Caco-2 (cell line): ENCODE measurements at regions not wholly inside any gene's neighbourhood (a gene's known extent, or its start where the extent isn't known, plus 50 kb on each side); places are given as distances from the start of the nearest gene placed in this dataset.

Experiments used
- BruUV-seq: library from RNA; stranded (reverse); fragments of 400-500 nt; replicated peaks from 2 replicates; lab custom pipeline; 2021; lab: Mats Ljungman, UMichigan
- CTCF ChIA-PET: fragments of 300-600 bp; sonication (Branson Sonifier 250); formaldehyde crosslinking; loops from one replicate; lab custom pipeline; 2022; ENCODE audit warnings: antibody characterized with exemption; lab: Charles Lee
- POLR2A ChIA-PET: fragments of 300-600 bp; sonication (Branson Sonifier 250); formaldehyde crosslinking; loops from one replicate; lab custom pipeline; 2022; ENCODE audit warnings: antibody characterized with exemption; lab: Charles Lee
- DNase-seq, 2 experiments: peaks; one replicate each; pipeline versions ENCODE4 v3.0.0 to v3.0.0-alpha.2; 2020 to 2022
- H3K27me3 ChIP-seq: replicated peaks from 2 replicates; pipeline ENCODE4 v1.6.0; 2011; ENCODE audit warnings: low read length; ENCODE audit not compliant: control insufficient read depth, insufficient read depth
- H3K36me3 ChIP-seq: 2 replicates; pipeline ENCODE4 v1.5.1; 2011; ENCODE audit warnings: low read length; ENCODE audit not compliant: control insufficient read depth, insufficient read depth
- H3K4me1 ChIP-seq: fragments of 250-450 bp; sonication (Bioruptor Pico); 2 replicates; pipeline ENCODE4 v1.5.1; 2020; ENCODE audit warnings: mild to moderate bottlenecking
- H3K4me3 ChIP-seq: 2 replicates; pipeline ENCODE4 v1.5.1; 2011; ENCODE audit warnings: low read depth, mild to moderate bottlenecking, control low read depth, low read length
- H3K9me3 ChIP-seq: fragments of 250-450 bp; sonication (Bioruptor Pico); 2 replicates; pipeline ENCODE4 v1.5.1; 2020; ENCODE audit warnings: mild to moderate bottlenecking, moderate library complexity
- H3K27ac Mint-ChIP-seq: one replicate; pipeline ENCODE4 v1.8.0; 2022; ENCODE audit warnings: mixed read lengths; ENCODE audit not compliant: unreplicated experiment
- H3K27me3 Mint-ChIP-seq: one replicate; pipeline ENCODE4 v1.8.0; 2022; ENCODE audit warnings: mixed read lengths; ENCODE audit not compliant: insufficient read depth, unreplicated experiment
- H3K36me3 Mint-ChIP-seq: one replicate; pipeline ENCODE4 v1.8.0; 2022; ENCODE audit warnings: mild to moderate bottlenecking, mixed read lengths; ENCODE audit not compliant: insufficient read depth, unreplicated experiment
- H3K4me1 Mint-ChIP-seq: one replicate; pipeline ENCODE4 v1.8.0; 2022; ENCODE audit warnings: low read depth, mixed read lengths; ENCODE audit not compliant: unreplicated experiment
- H3K4me3 Mint-ChIP-seq: one replicate; pipeline ENCODE4 v1.8.0; 2022; ENCODE audit warnings: mild to moderate bottlenecking, moderate library complexity, mixed read lengths; ENCODE audit not compliant: unreplicated experiment
- H3K9me3 Mint-ChIP-seq: one replicate; pipeline ENCODE4 v1.8.0; 2022; ENCODE audit warnings: mixed read lengths; ENCODE audit not compliant: unreplicated experiment
- CTCF ChIP-seq, 2 experiments: fragments of 200-600 bp in 1 of 2; IDR thresholded peaks; 1 replicate in 1 of 2; 2 replicates in 1 of 2; pipeline versions ENCODE4 v1.5.1 to v1.8.0; 2011 to 2022; ENCODE audit warnings: antibody characterized with exemption in 1 of 2, control low read depth in 1 of 2, inconsistent platforms in 1 of 2, low read depth in 1 of 2, low read length in 1 of 2, mild to moderate bottlenecking in 1 of 2, moderate library complexity in 1 of 2; ENCODE audit not compliant: insufficient read depth in 1 of 2, severe bottlenecking in 1 of 2, unreplicated experiment in 1 of 2
- intact Hi-C: fragments of 100-400 bp; cut with micrococcal nuclease; formaldehyde crosslinking; loops from one replicate; pipeline ENCODE4 v1.10.0; 2022; ENCODE audit not compliant: unreplicated experiment

GRCh38 chr12:90172524-90172923, 463.9 kb upstream of the ATP2B1 start:
- no peaks in the 10 kb centered on the region for H3K4me1 Mint-ChIP-seq
- no peak overlapping the region for H3K4me3 ChIP-seq
- ChIA-PET POLR2A (no interaction called here), CTCF (no interaction called here)
- no peaks in the 10 kb centered on the region for H3K9me3 ChIP-seq
- intact Hi-C loops: no loop called here
- DNase-seq: no peak
- H3K36me3 ChIP-seq: no peaks in the 10 kb centered on the region
- no TSS peak for BruUV-seq
- H3K4me3 Mint-ChIP-seq: no peak overlapping the region
- no peaks in the 10 kb centered on the region for H3K36me3 Mint-ChIP-seq
- H3K9me3 Mint-ChIP-seq: peaks cover 9% of the 10 kb centered on the region
- no peak overlapping the region for H3K27ac Mint-ChIP-seq
- no peak for TF ChIP-seq CTCF (IDR thresholded peaks at IDR 0.05; ENCODE audit: insufficient read depth in 1 of 2, low read depth in 1 of 2, low read length in 1 of 2, severe bottlenecking in 1 of 2, unreplicated experiment in 1 of 2)
- H3K27me3 ChIP-seq: no peaks in the 10 kb centered on the region
- no peaks in the 10 kb centered on the region for H3K27me3 Mint-ChIP-seq
- no peaks in the 10 kb centered on the region for H3K4me1 ChIP-seq

GRCh38 chr12:90170740-90171139, 462.1 kb upstream of the ATP2B1 start:
- TF ChIP-seq CTCF (IDR thresholded peaks at IDR 0.05; ENCODE audit: insufficient read depth in 1 of 2, low read depth in 1 of 2, low read length in 1 of 2, severe bottlenecking in 1 of 2, unreplicated experiment in 1 of 2): no peak
- no peaks in the 10 kb centered on the region for H3K27me3 ChIP-seq
- no TSS peak for BruUV-seq
- H3K36me3 ChIP-seq: no peaks in the 10 kb centered on the region
- CTCF ChIA-PET: no interaction called here
- intact Hi-C loops: no loop called here
- no peak overlapping the region for H3K27ac Mint-ChIP-seq
- no peaks in the 10 kb centered on the region for H3K27me3 Mint-ChIP-seq
- H3K36me3 Mint-ChIP-seq: no peaks in the 10 kb centered on the region
- POLR2A ChIA-PET: no interaction called here
- no peak overlapping the region for H3K4me3 Mint-ChIP-seq
- no peak overlapping the region for H3K4me3 ChIP-seq
- no peak for DNase-seq
- H3K4me1 ChIP-seq: no peaks in the 10 kb centered on the region
- no peaks in the 10 kb centered on the region for H3K9me3 ChIP-seq
- H3K4me1 Mint-ChIP-seq: peaks cover 5% of the 10 kb centered on the region
- peaks cover 9% of the 10 kb centered on the region for H3K9me3 Mint-ChIP-seq

- POLR2A ChIA-PET: no interaction called here
- CTCF ChIA-PET: no interaction called here
- BruUV-seq: no TSS peak
- DNase-seq: no peak
- no peak overlapping the region for H3K27ac Mint-ChIP-seq
- no peak overlapping the region for H3K4me3 Mint-ChIP-seq
- TF ChIP-seq CTCF (IDR thresholded peaks at IDR 0.05; ENCODE audit: insufficient read depth in 1 of 2, low read depth in 1 of 2, low read length in 1 of 2, severe bottlenecking in 1 of 2, unreplicated experiment in 1 of 2): no peak
- intact Hi-C loops: no loop called here
- Histone ChIP-seq H3K9me3 (no peaks in the 10 kb centered on the region), H3K4me1 (no peaks in the 10 kb centered on the region), H3K27me3 (no peaks in the 10 kb centered on the region), H3K4me3 (no peak overlapping the region), H3K36me3 (no peaks in the 10 kb centered on the region)
- no peaks in the 10 kb centered on the region for H3K36me3 Mint-ChIP-seq
- peaks cover 5% of the 10 kb centered on the region for H3K4me1 Mint-ChIP-seq
- no peaks in the 10 kb centered on the region for H3K27me3 Mint-ChIP-seq
- peaks cover 9% of the 10 kb centered on the region for H3K9me3 Mint-ChIP-seq
Observed at GRCh38 chr12:90167518-90168208, 459.0 kb upstream of the ATP2B1 start.
